ENCODE measurements at regions not wholly inside any gene's neighbourhood (a gene's known extent, or its start where the extent isn't known, plus 50 kb on each side); places are given as distances from the start of the nearest gene placed in this dataset.

GRCh38 chr15:35317217-35317616 is 228.7 kb downstream of the DPH6 start:
- no peak for ATAC-seq (ENCODE audit: low read depth)
- Histone ChIP-seq H3K4me1 (ENCODE audit: control insufficient read depth, insufficient read depth, low read length) (no peaks in the 10 kb centered on the region), H3K56ac (ENCODE audit: extremely low read depth, insufficient read depth, low read length) (no peak overlapping the region), H3K4me2 (ENCODE audit: low read depth, low read length) (no peak overlapping the region), H2BK5ac (ENCODE audit: low read depth, low read length, poor library complexity, severe bottlenecking) (no peak overlapping the region), H2AK5ac (ENCODE audit: low read depth, low read length) (no peak overlapping the region), H3K4ac (ENCODE audit: low read depth, low read length) (no peak overlapping the region), H3K14ac (replicated peaks; ENCODE audit: low read depth, low read length) (no peak overlapping the region), H2BK20ac (ENCODE audit: low read depth, low read length) (no peak overlapping the region), H4K5ac (ENCODE audit: low read depth, low read length) (no peak overlapping the region), H3K23ac (ENCODE audit: low read depth, low read length) (no peak overlapping the region), H2AFZ (replicated peaks; ENCODE audit: low read length, poor library complexity) (no peak overlapping the region), H3K9ac (ENCODE audit: low read depth, low read length) (no peak overlapping the region), H3K27me3 (ENCODE audit: control insufficient read depth, insufficient read depth, low read length) (no peaks in the 10 kb centered on the region), H4K91ac (ENCODE audit: insufficient read depth, low read depth, low read length) (no peak overlapping the region), H3K18ac (ENCODE audit: low read depth, low read length) (no peak overlapping the region), H3K4me3 (ENCODE audit: insufficient read depth, low read depth, low read length) (no peak overlapping the region), H3K27ac (ENCODE audit: insufficient read depth, low read length) (no peak overlapping the region), H2AK9ac (replicated peaks; ENCODE audit: low read depth, low read length, poor library complexity) (no peak overlapping the region), H2BK15ac (ENCODE audit: low read depth, low read length) (no peak overlapping the region), H3K9me1 (ENCODE audit: insufficient read depth, low read length) (no peaks in the 10 kb centered on the region), H2BK120ac (ENCODE audit: low read depth, low read length) (no peak overlapping the region), H3K36me3 (ENCODE audit: control insufficient read depth, insufficient read depth, low read length) (no peaks in the 10 kb centered on the region), H4K8ac (ENCODE audit: low read depth in 2 of 2, low read length in 2 of 2) (no peak overlapping the region), H4K20me1 (ENCODE audit: insufficient read depth, low read length) (no peaks in the 10 kb centered on the region), H3K79me1 (ENCODE audit: low read depth in 1 of 2, low read length in 2 of 2) (no peaks in the 10 kb centered on the region), H3K9me3 (ENCODE audit: control insufficient read depth, insufficient read depth, low read length) (no peaks in the 10 kb centered on the region)
- DNase-seq: no peak
- dilution Hi-C loops (cut with HindIII; ENCODE audit: low sequenced_read_pairs, unreplicated experiment): no loop called here
- POLR2A ChIA-PET (ENCODE audit: unreplicated experiment): no interaction called here
- CTCF ChIA-PET: no interaction called here
- no TSS peak for BruUV-seq (replicated peaks)
- in situ Hi-C loops (cut with MboI; ENCODE audit: low sequenced_read_pairs): no loop called here
- TF ChIP-seq MAZ (IDR thresholded peaks at IDR 0.05; ENCODE audit: borderline replicate concordance, low read depth, low read length) (no peak), CHD1 (IDR thresholded peaks at IDR 0.05; ENCODE audit: low read depth, low read length) (no peak)
- intact Hi-C loops (cut with micrococcal nuclease): no loop called here
